BLaER1 (cell line): ENCODE measurements at regions not wholly inside any gene's neighbourhood (a gene's known extent, or its start where the extent isn't known, plus 50 kb on each side); places are given as distances from the start of the nearest gene placed in this dataset.

ENCODE experiments used
- H3K27ac ChIP-seq: shearing (Covaris generic); formaldehyde crosslinking; 2 replicates; pipeline ENCODE4 v1.8.1; 2022
- H3K27me3 ChIP-seq: shearing (Covaris generic); formaldehyde crosslinking; 2 replicates; pipeline ENCODE4 v1.8.1; 2022
- H3K36me3 ChIP-seq: shearing (Covaris generic); formaldehyde crosslinking; 2 replicates; pipeline ENCODE4 v1.8.1; 2022
- H3K4me1 ChIP-seq: shearing (Covaris generic); formaldehyde crosslinking; 2 replicates; pipeline ENCODE4 v1.8.1; 2022
- H3K4me2 ChIP-seq: shearing (Covaris generic); formaldehyde crosslinking; 2 replicates; pipeline ENCODE4 v1.8.1; 2022
- H3K4me3 ChIP-seq: shearing (Covaris generic); formaldehyde crosslinking; 2 replicates; pipeline ENCODE4 v1.8.1; 2022
- H3K9ac ChIP-seq: shearing (Covaris generic); formaldehyde crosslinking; 2 replicates; pipeline ENCODE4 v1.8.1; 2022
- H3K9me3 ChIP-seq: shearing (Covaris generic); formaldehyde crosslinking; 2 replicates; pipeline ENCODE4 v1.8.1; 2022
- H4K20me1 ChIP-seq: shearing (Covaris generic); formaldehyde crosslinking; 2 replicates; pipeline ENCODE4 v1.8.1; 2022
- Cebpa-rat ChIP-seq: shearing (Covaris generic); IDR thresholded peaks from 2 replicates; pipeline ENCODE4 v1.8.1; 2022

DNA sequence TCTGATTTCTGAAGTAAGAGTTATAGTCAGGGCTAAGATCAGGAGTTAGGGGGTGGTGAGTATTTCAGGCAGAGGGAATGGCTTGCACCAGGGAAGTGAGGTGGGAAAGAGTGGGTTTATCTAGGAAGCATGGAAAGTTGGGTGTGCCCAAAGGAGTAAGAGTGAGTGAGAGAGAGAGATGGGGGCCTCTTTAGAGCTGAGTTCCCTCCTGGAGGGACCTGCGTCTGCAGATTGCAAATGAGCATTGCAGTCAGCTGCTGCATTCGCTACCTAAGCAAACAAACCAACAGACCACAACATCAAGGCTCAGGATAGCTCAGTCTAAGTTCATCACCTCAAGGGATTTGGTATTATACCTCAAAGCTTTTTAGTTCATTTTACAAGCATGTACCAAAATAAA lies 405.8 kb downstream of the FGF9 start:
- H3K27me3 ChIP-seq, result no peaks in the 10 kb centered on the region
- no peak overlapping the region for H3K4me3 ChIP-seq
- H4K20me1 ChIP-seq, result no peaks in the 10 kb centered on the region
- TF ChIP-seq Cebpa-rat, result no peak
- no peak overlapping the region for H3K9ac ChIP-seq
- no peaks in the 10 kb centered on the region for H3K9me3 ChIP-seq
- H3K36me3 ChIP-seq, result no peaks in the 10 kb centered on the region
- H3K4me1 ChIP-seq, result peaks cover 17% of the 10 kb centered on the region
- no peak overlapping the region for H3K27ac ChIP-seq
- peak overlapping the region; percentile 44 for H3K4me2 ChIP-seq

DNA sequence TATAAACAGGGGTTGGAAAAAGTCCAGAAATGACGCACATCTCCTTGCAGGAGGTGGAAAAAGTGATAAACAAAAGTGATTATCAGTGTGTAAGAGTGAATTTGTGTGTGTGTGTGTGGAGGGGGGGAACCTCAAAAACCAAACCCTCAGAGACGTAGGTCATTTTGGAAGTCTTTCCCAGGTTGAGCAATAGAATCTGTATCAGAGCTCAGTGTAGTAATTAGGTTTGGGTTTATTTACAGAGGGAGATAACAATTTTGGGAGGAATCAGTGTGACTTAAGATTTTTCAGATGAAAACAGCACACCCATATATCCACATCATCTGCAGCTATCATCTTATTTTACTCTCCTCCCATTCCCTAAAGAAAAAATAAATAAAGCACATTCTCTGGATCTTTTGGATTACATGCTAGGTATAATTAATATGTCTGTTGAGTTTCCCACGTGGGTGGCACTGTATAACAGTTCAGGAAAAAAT lies 406.4 kb downstream of the FGF9 start:
- Histone ChIP-seq H4K20me1 (no peaks in the 10 kb centered on the region), H3K4me2 (peak overlapping the region; percentile 44), H3K4me3 (no peak overlapping the region), H3K36me3 (no peaks in the 10 kb centered on the region), H3K27me3 (no peaks in the 10 kb centered on the region), H3K27ac (no peak overlapping the region), H3K9ac (no peak overlapping the region), H3K9me3 (no peaks in the 10 kb centered on the region), H3K4me1 (peaks cover 18% of the 10 kb centered on the region)
- TF ChIP-seq Cebpa-rat, result no peak

DNA sequence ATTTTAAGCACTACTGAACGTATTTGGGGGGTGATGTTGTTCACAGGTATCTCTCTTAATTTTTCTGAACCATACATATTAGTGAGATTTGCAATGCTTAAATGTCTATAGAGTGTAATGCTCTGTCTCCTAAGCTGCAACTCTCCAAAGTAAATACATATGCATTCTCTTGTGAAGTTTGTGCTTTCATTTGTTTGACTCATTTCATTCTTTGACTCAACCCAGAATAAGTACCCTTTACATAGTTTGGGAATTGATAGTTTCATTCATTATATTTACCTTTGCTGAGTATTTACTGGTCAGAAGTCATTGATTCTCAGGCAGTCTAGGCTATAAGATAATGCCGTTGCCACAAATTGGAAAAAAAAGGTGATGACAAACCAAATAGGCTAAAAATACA lies 406.9 kb downstream of the FGF9 start:
- no peaks in the 10 kb centered on the region for H3K9me3 ChIP-seq
- no peak for TF ChIP-seq Cebpa-rat
- H3K4me2 ChIP-seq, result no peak overlapping the region
- H3K27ac ChIP-seq, result no peak overlapping the region
- no peaks in the 10 kb centered on the region for H4K20me1 ChIP-seq
- H3K27me3 ChIP-seq, result no peaks in the 10 kb centered on the region
- H3K4me1 ChIP-seq, result peaks cover 18% of the 10 kb centered on the region
- H3K36me3 ChIP-seq, result no peaks in the 10 kb centered on the region
- H3K9ac ChIP-seq, result no peak overlapping the region
- H3K4me3 ChIP-seq, result no peak overlapping the region

DNA sequence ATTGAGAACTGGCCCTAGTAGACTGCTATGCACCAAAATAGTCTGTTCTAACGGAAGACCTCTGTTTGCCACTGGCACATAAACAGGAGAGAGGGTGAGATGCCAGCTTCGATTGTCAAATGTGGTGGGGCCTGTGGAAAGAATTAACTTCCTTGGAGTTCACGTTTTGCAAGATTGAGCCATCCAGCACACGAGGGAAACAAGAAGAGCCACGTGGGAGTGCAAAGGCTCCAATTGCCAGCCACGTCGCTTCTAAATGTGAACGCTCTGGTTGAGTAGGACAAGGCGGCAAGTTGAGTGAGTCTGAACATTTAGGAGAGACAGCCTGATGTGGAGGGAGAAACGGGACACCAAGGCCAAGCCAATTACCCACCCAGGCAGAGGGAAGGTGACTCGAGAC lies 409.1 kb downstream of the FGF9 start:
- no peak overlapping the region for H3K4me3 ChIP-seq
- no peaks in the 10 kb centered on the region for H3K9me3 ChIP-seq
- no peak for TF ChIP-seq Cebpa-rat
- H3K4me1 ChIP-seq, result peaks cover 18% of the 10 kb centered on the region
- no peak overlapping the region for H3K9ac ChIP-seq
- no peaks in the 10 kb centered on the region for H3K36me3 ChIP-seq
- no peaks in the 10 kb centered on the region for H4K20me1 ChIP-seq
- H3K27me3 ChIP-seq, result no peaks in the 10 kb centered on the region
- no peak overlapping the region for H3K27ac ChIP-seq
- H3K4me2 ChIP-seq, result no peak overlapping the region

DNA sequence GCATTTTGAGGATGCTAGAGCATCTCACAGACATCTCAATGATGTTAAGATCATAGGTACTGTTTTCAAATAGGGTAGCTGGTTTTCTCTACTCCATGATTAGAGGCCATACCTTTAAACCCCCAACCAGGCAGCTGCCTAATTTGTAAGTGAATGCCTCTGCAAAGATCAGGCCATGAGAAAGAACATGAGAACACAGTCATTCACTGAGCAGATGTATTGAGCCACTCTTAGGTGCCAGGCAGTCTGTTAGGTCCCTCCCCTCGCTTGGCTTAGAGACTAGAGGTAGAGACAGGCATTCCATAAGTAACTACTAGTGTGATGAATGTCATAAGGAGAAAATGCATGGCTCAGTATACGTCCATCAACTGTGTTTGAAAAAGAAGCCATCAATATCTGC lies 410.0 kb downstream of the FGF9 start:
- no peak overlapping the region for H3K4me3 ChIP-seq
- H3K27me3 ChIP-seq, result no peaks in the 10 kb centered on the region
- H3K27ac ChIP-seq, result no peak overlapping the region
- H4K20me1 ChIP-seq, result no peaks in the 10 kb centered on the region
- TF ChIP-seq Cebpa-rat, result no peak
- peaks cover 18% of the 10 kb centered on the region for H3K4me1 ChIP-seq
- no peaks in the 10 kb centered on the region for H3K36me3 ChIP-seq
- H3K4me2 ChIP-seq, result no peak overlapping the region
- H3K9ac ChIP-seq, result no peak overlapping the region
- H3K9me3 ChIP-seq, result no peaks in the 10 kb centered on the region

DNA sequence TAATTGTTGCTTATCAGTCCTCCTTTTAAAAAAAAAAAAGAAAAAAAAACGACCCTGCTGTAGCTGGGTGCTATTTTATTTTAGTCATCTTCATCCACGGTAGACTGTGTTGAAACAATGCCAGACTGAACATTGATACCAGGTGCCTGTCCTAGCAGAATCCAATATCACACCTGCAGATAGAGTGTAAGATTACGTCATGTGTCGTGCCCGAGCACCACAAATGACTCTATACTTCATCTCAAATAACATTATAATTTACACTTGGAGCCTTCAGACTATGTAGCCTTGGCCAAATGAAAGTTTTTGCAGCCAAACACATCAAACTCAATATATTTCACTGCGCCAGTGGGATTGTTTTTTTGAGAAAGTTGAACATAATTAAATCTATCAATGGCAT lies 410.6 kb downstream of the FGF9 start:
- Histone ChIP-seq H3K4me1 (peaks cover 16% of the 10 kb centered on the region), H3K27ac (no peak overlapping the region), H3K9me3 (no peaks in the 10 kb centered on the region), H4K20me1 (no peaks in the 10 kb centered on the region), H3K36me3 (no peaks in the 10 kb centered on the region), H3K4me3 (no peak overlapping the region), H3K9ac (no peak overlapping the region), H3K4me2 (no peak overlapping the region), H3K27me3 (no peaks in the 10 kb centered on the region)
- TF ChIP-seq Cebpa-rat, result no peak

DNA sequence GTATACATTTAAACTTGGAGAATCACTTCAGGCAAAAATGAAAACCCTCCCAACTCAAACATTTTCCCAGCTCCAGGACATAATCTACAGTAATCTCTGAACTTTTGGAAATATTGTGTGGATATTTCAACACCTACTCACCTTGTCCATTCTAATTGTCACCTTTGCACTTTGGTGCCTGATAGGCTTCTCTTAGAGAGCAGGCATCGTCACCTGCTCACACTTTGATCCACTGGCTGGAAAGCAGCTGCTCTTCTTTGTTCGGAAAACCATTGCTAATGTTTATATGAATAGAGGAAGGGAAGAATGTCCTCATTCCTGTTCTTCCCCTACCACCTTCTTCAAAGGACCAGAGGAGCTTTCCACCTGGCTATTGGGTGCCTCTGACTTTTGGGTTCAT lies 411.2 kb downstream of the FGF9 start:
- Histone ChIP-seq H3K36me3 (no peaks in the 10 kb centered on the region), H3K27ac (no peak overlapping the region), H3K4me1 (peaks cover 10% of the 10 kb centered on the region), H3K4me3 (no peak overlapping the region), H3K9ac (no peak overlapping the region), H3K27me3 (no peaks in the 10 kb centered on the region), H3K4me2 (no peak overlapping the region), H3K9me3 (no peaks in the 10 kb centered on the region), H4K20me1 (no peaks in the 10 kb centered on the region)
- no peak for TF ChIP-seq Cebpa-rat

DNA sequence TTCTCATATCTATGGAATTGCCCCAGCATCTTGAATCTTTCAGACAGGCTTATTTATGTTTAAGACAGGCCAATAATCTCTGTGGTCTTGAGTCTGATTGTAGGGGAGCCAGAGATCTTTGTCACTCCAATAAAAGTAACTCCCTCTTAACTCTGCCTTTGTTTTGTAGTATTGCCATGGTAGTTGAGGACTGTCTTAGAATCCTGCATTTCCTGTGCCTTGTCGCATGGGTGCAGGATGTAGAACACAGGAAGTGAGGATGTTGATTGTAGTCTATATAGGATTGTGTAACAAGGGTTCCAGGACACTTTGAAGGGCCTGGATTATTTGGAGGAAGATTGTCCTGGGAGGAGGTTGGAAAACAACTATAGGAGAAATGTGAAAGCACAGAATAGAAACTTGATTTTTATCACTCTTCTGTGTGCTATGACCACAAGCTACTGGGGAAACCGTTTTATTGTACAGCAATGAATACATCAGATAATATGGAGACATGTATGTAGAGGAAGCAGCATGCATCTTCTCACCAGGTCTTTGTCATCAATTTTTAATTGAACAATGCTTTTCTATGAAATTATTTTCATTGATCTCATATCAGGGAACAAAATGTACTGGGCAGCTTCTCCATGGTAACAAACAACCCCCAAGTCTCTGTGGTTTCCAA lies 411.7 kb downstream of the FGF9 start:
- Histone ChIP-seq H3K4me3 (no peak overlapping the region), H3K9ac (no peak overlapping the region), H3K36me3 (no peaks in the 10 kb centered on the region), H3K27ac (no peak overlapping the region), H3K4me2 (no peak overlapping the region), H3K4me1 (peaks cover 5% of the 10 kb centered on the region; the same call in 1 of the 2 replicates), H4K20me1 (no peaks in the 10 kb centered on the region), H3K27me3 (no peaks in the 10 kb centered on the region), H3K9me3 (no peaks in the 10 kb centered on the region)
- no peak for TF ChIP-seq Cebpa-rat

DNA sequence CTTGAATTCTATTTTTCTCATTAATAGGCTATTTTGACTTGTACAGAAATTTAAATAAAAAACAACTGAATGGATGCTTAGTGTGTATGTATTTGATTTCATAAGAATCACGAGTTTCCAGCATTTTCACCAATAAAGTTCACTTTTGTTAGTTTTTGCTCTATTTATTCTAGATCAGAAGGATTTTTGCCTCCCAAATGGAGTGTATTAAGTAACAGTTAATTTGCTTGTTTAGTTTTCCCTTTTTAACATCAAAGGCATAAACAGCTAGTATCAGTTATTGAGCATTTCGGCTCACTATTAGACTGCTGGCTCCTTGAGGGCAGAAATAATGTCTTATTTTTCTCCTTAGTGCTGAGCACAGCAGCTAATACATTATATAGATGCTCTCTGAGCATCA lies 414.1 kb downstream of the FGF9 start:
- no peak for TF ChIP-seq Cebpa-rat
- H3K27ac ChIP-seq, result no peak overlapping the region
- H3K36me3 ChIP-seq, result no peaks in the 10 kb centered on the region

DNA sequence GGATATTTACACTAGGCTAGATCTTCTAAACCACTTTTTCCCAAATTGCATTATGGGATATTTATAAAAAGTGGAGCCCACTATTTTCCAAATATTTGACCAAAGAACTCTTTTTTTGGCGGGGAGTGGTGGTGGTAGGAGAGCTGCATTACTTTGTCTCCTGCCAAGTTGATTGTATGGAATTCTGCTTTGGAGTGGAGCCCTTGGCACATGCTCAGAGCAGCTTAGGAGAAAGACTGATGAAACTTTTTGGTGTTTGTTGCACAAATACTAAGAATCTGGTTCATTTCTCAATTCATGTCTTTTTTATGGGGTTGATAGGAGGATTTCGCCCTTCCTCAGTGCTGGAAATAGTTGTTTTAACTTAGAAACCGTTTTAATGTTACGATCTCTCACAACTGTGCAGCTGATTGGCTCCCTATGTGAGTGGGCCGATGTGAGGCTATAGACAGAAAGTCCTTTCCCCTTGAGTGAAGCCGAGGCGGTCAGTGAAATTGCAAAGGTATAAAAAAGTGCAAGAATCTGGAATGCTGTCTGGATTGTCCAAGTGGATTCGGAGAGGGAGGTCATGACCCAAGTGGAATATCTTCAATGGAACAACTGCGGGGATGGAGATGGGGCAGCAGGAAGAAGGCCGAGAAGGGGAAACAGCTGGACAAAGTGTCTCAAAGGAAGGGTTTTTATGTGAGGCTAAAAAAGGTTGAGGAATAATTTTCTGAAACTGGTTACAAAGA lies 415.9 kb downstream of the FGF9 start:
- H4K20me1 ChIP-seq, result no peaks in the 10 kb centered on the region

More for the DNA sequence above, 414.1 kb downstream of the FGF9 start:
- Histone ChIP-seq H3K27me3 (no peaks in the 10 kb centered on the region), H4K20me1 (no peaks in the 10 kb centered on the region), H3K4me1 (peaks cover 5% of the 10 kb centered on the region; the same call in 1 of the 2 replicates), H3K4me3 (no peak overlapping the region), H3K9ac (no peak overlapping the region), H3K4me2 (no peak overlapping the region), H3K9me3 (peaks cover 4% of the 10 kb centered on the region; the same call in 1 of the 2 replicates)

More for the DNA sequence above, 415.9 kb downstream of the FGF9 start:
- no peak for TF ChIP-seq Cebpa-rat
- Histone ChIP-seq H3K27ac (no peak overlapping the region), H3K4me3 (no peak overlapping the region), H3K9ac (no peak overlapping the region), H3K4me1 (peaks cover 5% of the 10 kb centered on the region; the same call in 1 of the 2 replicates), H3K36me3 (no peaks in the 10 kb centered on the region), H3K4me2 (no peak overlapping the region), H3K27me3 (no peaks in the 10 kb centered on the region), H3K9me3 (peaks cover 8% of the 10 kb centered on the region; the same call in 1 of the 2 replicates)
